ENCODE measurements at regions not wholly inside any gene's neighbourhood (a gene's known extent, or its start where the extent isn't known, plus 50 kb on each side); places are given as distances from the start of the nearest gene placed in this dataset.

- Mint-ChIP-seq H3K27me3 (ENCODE audit: insufficient read depth, unreplicated experiment) (peaks cover under 1% of the 10 kb centered on the region), H3K4me3 (ENCODE audit: unreplicated experiment) (no peak overlapping the region), H3K36me3 (ENCODE audit: insufficient read depth, unreplicated experiment) (no peaks in the 10 kb centered on the region), H3K27ac (ENCODE audit: unreplicated experiment) (no peak overlapping the region), H3K9me3 (ENCODE audit: unreplicated experiment) (peaks cover under 1% of the 10 kb centered on the region), H3K4me1 (ENCODE audit: low read depth, unreplicated experiment) (no peaks in the 10 kb centered on the region)
- POLR2A ChIA-PET, result no interaction called here
- CTCF ChIA-PET, result no interaction called here
- no peak for DNase-seq
- Histone ChIP-seq H3K4me3 (ENCODE audit: low read depth, low read length) (no peak overlapping the region), H3K9me3 (0 out of 2 replicates have a peak, but pooled peaks cover 3% of the 10 kb centered on the region), H3K36me3 (ENCODE audit: control insufficient read depth, insufficient read depth, low read length) (no peaks in the 10 kb centered on the region), H3K4me1 (no peaks in the 10 kb centered on the region), H3K27me3 (replicated peaks; ENCODE audit: control insufficient read depth, insufficient read depth, low read length) (no peaks in the 10 kb centered on the region)
- no TSS peak for BruUV-seq (replicated peaks)
- intact Hi-C loops (cut with micrococcal nuclease; ENCODE audit: unreplicated experiment), result no loop called here
- TF ChIP-seq, protein P1, sequence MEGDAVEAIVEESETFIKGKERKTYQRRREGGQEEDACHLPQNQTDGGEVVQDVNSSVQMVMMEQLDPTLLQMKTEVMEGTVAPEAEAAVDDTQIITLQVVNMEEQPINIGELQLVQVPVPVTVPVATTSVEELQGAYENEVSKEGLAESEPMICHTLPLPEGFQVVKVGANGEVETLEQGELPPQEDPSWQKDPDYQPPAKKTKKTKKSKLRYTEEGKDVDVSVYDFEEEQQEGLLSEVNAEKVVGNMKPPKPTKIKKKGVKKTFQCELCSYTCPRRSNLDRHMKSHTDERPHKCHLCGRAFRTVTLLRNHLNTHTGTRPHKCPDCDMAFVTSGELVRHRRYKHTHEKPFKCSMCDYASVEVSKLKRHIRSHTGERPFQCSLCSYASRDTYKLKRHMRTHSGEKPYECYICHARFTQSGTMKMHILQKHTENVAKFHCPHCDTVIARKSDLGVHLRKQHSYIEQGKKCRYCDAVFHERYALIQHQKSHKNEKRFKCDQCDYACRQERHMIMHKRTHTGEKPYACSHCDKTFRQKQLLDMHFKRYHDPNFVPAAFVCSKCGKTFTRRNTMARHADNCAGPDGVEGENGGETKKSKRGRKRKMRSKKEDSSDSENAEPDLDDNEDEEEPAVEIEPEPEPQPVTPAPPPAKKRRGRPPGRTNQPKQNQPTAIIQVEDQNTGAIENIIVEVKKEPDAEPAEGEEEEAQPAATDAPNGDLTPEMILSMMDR (IDR thresholded peaks at IDR 0.05; ENCODE audit: insufficient read depth in 1 of 2, low read depth in 1 of 2, low read length in 1 of 2, severe bottlenecking in 1 of 2, unreplicated experiment in 1 of 2), result no peak
Observed at GRCh38 chr2:118689874-118690273, 157.6 kb downstream of the EN1 start.

- Mint-ChIP-seq H3K36me3 (ENCODE audit: insufficient read depth, unreplicated experiment) (no peaks in the 10 kb centered on the region), H3K27ac (ENCODE audit: unreplicated experiment) (no peak overlapping the region), H3K27me3 (ENCODE audit: insufficient read depth, unreplicated experiment) (no peaks in the 10 kb centered on the region), H3K4me3 (ENCODE audit: unreplicated experiment) (no peak overlapping the region), H3K4me1 (ENCODE audit: low read depth, unreplicated experiment) (no peaks in the 10 kb centered on the region), H3K9me3 (ENCODE audit: unreplicated experiment) (no peaks in the 10 kb centered on the region)
- H3K36me3 ChIP-seq (ENCODE audit: control insufficient read depth, insufficient read depth, low read length), result no peaks in the 10 kb centered on the region
- no TSS peak for BruUV-seq (replicated peaks)
- H3K4me1 ChIP-seq, result no peaks in the 10 kb centered on the region
- ChIA-PET POLR2A (no interaction called here), CTCF (no interaction called here)
- DNase-seq, result no peak
- H3K9me3 ChIP-seq, result 0 out of 2 replicates have a peak, but pooled peaks cover 3% of the 10 kb centered on the region
- TF ChIP-seq, protein P1 (IDR thresholded peaks at IDR 0.05; ENCODE audit: insufficient read depth in 1 of 2, low read depth in 1 of 2, low read length in 1 of 2, severe bottlenecking in 1 of 2, unreplicated experiment in 1 of 2), result no peak
- no peak overlapping the region for H3K4me3 ChIP-seq (ENCODE audit: low read depth, low read length)
- intact Hi-C loops (cut with micrococcal nuclease; ENCODE audit: unreplicated experiment), result no loop called here
- H3K27me3 ChIP-seq (replicated peaks; ENCODE audit: control insufficient read depth, insufficient read depth, low read length), result no peaks in the 10 kb centered on the region
Observed at GRCh38 chr2:118689456-118689855, 158.0 kb downstream of the EN1 start.

DNA sequence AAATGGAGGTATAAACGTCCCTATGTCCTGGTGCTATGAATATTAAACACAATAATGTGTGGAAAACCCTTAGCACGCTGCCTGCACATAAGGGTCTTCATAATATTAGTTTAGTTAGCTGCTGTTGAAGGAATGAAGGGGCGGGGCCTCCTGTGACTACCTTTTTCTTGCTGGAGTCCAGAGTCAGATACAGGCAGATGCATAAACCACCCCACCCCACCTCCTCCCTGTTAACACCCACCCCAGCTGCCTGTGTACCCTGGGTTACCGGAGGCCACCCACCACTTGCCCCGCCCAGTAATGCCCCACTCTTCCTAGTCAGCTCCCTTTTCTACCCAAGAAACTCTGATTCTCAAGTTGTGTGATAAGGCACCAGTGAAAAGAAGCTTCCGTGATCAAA, 158.4 kb downstream of the EN1 start:
- CTCF ChIA-PET, result interaction anchor here (0.7 kb wide), 1 partner anchor 170 kb away, joined by 3 read pairs; no protein-coding TSS in a partner anchor
- Mint-ChIP-seq H3K4me1 (ENCODE audit: low read depth, unreplicated experiment) (no peaks in the 10 kb centered on the region), H3K27ac (ENCODE audit: unreplicated experiment) (no peak overlapping the region)

More for the DNA sequence above, 158.4 kb downstream of the EN1 start:
- no peaks in the 10 kb centered on the region for H3K9me3 Mint-ChIP-seq (ENCODE audit: unreplicated experiment)
- TF ChIP-seq, protein P1 (IDR thresholded peaks at IDR 0.05; ENCODE audit: insufficient read depth in 1 of 2, low read depth in 1 of 2, low read length in 1 of 2, severe bottlenecking in 1 of 2, unreplicated experiment in 1 of 2), result no peak
- no peak for DNase-seq
- H3K4me3 Mint-ChIP-seq (ENCODE audit: unreplicated experiment), result no peak overlapping the region
- POLR2A ChIA-PET, result no interaction called here
- H3K4me3 ChIP-seq (ENCODE audit: low read depth, low read length), result no peak overlapping the region
- intact Hi-C loops (cut with micrococcal nuclease; ENCODE audit: unreplicated experiment), result no loop called here
- no TSS peak for BruUV-seq (replicated peaks)
- H3K27me3 ChIP-seq (replicated peaks; ENCODE audit: control insufficient read depth, insufficient read depth, low read length), result no peaks in the 10 kb centered on the region
- H3K27me3 Mint-ChIP-seq (ENCODE audit: insufficient read depth, unreplicated experiment), result no peaks in the 10 kb centered on the region
- H3K4me1 ChIP-seq, result no peaks in the 10 kb centered on the region
- no peaks in the 10 kb centered on the region for H3K36me3 ChIP-seq (ENCODE audit: control insufficient read depth, insufficient read depth, low read length)
- 0 out of 2 replicates have a peak, but pooled peaks cover under 1% of the 10 kb centered on the region for H3K9me3 ChIP-seq
- H3K36me3 Mint-ChIP-seq (ENCODE audit: insufficient read depth, unreplicated experiment), result no peaks in the 10 kb centered on the region

Measured in Caco-2 (cell line).